ENCODE measurements at regions not wholly inside any gene's neighbourhood (a gene's known extent, or its start where the extent isn't known, plus 50 kb on each side); places are given as distances from the start of the nearest gene placed in this dataset.

GRCh38 chr3:5442106-5442785, 254.7 kb downstream of the EDEM1 start:
- H3K36me3 ChIP-seq: no peaks in the 10 kb centered on the region
- no peak for DNase-seq
- no peak overlapping the region for H3K27ac ChIP-seq
- no peak for TF ChIP-seq CTCF (IDR thresholded peaks at IDR 0.05; ENCODE audit: low read depth, low read length)
- H3K27me3 ChIP-seq (ENCODE audit: insufficient read depth, low read depth, severe bottlenecking): peaks cover 28% of the 10 kb centered on the region
- no peak overlapping the region for H3K4me3 ChIP-seq (ENCODE audit: low read depth, low read length)
- peaks cover 4% of the 10 kb centered on the region for H3K9me3 ChIP-seq (ENCODE audit: severe bottlenecking)

GRCh38 chr3:5442786-5443138, 255.3 kb downstream of the EDEM1 start:
- Histone ChIP-seq H3K4me3 (ENCODE audit: low read depth, low read length) (no peak overlapping the region), H3K27me3 (ENCODE audit: insufficient read depth, low read depth, severe bottlenecking) (peaks cover 27% of the 10 kb centered on the region), H3K27ac (no peak overlapping the region), H3K9me3 (ENCODE audit: severe bottlenecking) (peaks cover 4% of the 10 kb centered on the region), H3K36me3 (no peaks in the 10 kb centered on the region)
- DNase-seq: no peak
- no peak for TF ChIP-seq CTCF (IDR thresholded peaks at IDR 0.05; ENCODE audit: low read depth, low read length)

- H3K27me3 ChIP-seq (ENCODE audit: insufficient read depth, low read depth, severe bottlenecking): peaks cover 20% of the 10 kb centered on the region
- H3K9me3 ChIP-seq (ENCODE audit: severe bottlenecking): peaks cover 4% of the 10 kb centered on the region
- H3K36me3 ChIP-seq: no peaks in the 10 kb centered on the region
- no peak overlapping the region for H3K27ac ChIP-seq
- TF ChIP-seq CTCF (IDR thresholded peaks at IDR 0.05; ENCODE audit: low read depth, low read length): no peak
- no peak for DNase-seq
- no peak overlapping the region for H3K4me3 ChIP-seq (ENCODE audit: low read depth, low read length)
Observed at GRCh38 chr3:5444253-5444652, 256.7 kb downstream of the EDEM1 start.

GRCh38 chr3:5445676-5446201, 258.2 kb downstream of the EDEM1 start:
- no peak for TF ChIP-seq CTCF (IDR thresholded peaks at IDR 0.05; ENCODE audit: low read depth, low read length)
- no peak overlapping the region for H3K27ac ChIP-seq
- no peak overlapping the region for H3K4me3 ChIP-seq (ENCODE audit: low read depth, low read length)
- H3K36me3 ChIP-seq: no peaks in the 10 kb centered on the region
- DNase-seq: no peak
- peaks cover 20% of the 10 kb centered on the region for H3K27me3 ChIP-seq (ENCODE audit: insufficient read depth, low read depth, severe bottlenecking)
- peaks cover 4% of the 10 kb centered on the region for H3K9me3 ChIP-seq (ENCODE audit: severe bottlenecking)

GRCh38 chr3:5448246-5448645, 260.7 kb downstream of the EDEM1 start:
- peaks cover 34% of the 10 kb centered on the region for H3K27me3 ChIP-seq (ENCODE audit: insufficient read depth, low read depth, severe bottlenecking)
- H3K36me3 ChIP-seq: no peaks in the 10 kb centered on the region
- no peak overlapping the region for H3K27ac ChIP-seq
- no peak for TF ChIP-seq CTCF (IDR thresholded peaks at IDR 0.05; ENCODE audit: low read depth, low read length)
- H3K9me3 ChIP-seq (ENCODE audit: severe bottlenecking): peaks cover 4% of the 10 kb centered on the region
- no peak for DNase-seq
- no peak overlapping the region for H3K4me3 ChIP-seq (ENCODE audit: low read depth, low read length)

GRCh38 chr3:5448816-5449215, 261.3 kb downstream of the EDEM1 start:
- H3K27me3 ChIP-seq (ENCODE audit: insufficient read depth, low read depth, severe bottlenecking): peaks cover 34% of the 10 kb centered on the region
- no peak overlapping the region for H3K27ac ChIP-seq
- no peaks in the 10 kb centered on the region for H3K36me3 ChIP-seq
- DNase-seq: no peak
- TF ChIP-seq CTCF (IDR thresholded peaks at IDR 0.05; ENCODE audit: low read depth, low read length): no peak
- H3K4me3 ChIP-seq (ENCODE audit: low read depth, low read length): no peak overlapping the region
- peaks cover 4% of the 10 kb centered on the region for H3K9me3 ChIP-seq (ENCODE audit: severe bottlenecking)

Measured in WERI-Rb-1 (cell line).